WTC11 (cell line): ENCODE measurements at regions not wholly inside any gene's neighbourhood (a gene's known extent, or its start where the extent isn't known, plus 50 kb on each side); places are given as distances from the start of the nearest gene placed in this dataset.

Experiments used
- ATAC-seq: fragments of 200-7000 bp; cut with Tn5 transposase; 2 replicates; pipeline ENCODE4 v1.10.0; 2021; ENCODE audit warnings: mild to moderate bottlenecking, moderate library complexity
- CTCF ChIA-PET: fragments of 300-600 bp; sonication (Branson Sonifier 250); formaldehyde crosslinking; loops from one replicate; lab custom pipeline; 2021; ENCODE audit warnings: antibody characterized with exemption; lab: Charles Lee
- POLR2A ChIA-PET: fragments of 350-600 bp; sonication (Branson Sonifier 250); formaldehyde crosslinking; loops from one replicate; lab custom pipeline; 2021; ENCODE audit warnings: antibody characterized with exemption; lab: Charles Lee
- DNase-seq: peaks from one replicate; pipeline ENCODE4 v3.0.0; 2021; ENCODE audit warnings: low spot score
- H3K27ac Mint-ChIP-seq: 2 replicates; pipeline ENCODE4 v1.8.0; 2021; ENCODE audit warnings: mixed read lengths
- H3K27me3 Mint-ChIP-seq: 2 replicates; pipeline ENCODE4 v1.8.0; 2021; ENCODE audit warnings: low read depth, mild to moderate bottlenecking, moderate library complexity, mixed read lengths
- H3K36me3 Mint-ChIP-seq: 2 replicates; pipeline ENCODE4 v1.8.0; 2021; ENCODE audit warnings: mixed read lengths
- H3K4me1 Mint-ChIP-seq: 2 replicates; pipeline ENCODE4 v1.8.0; 2022; ENCODE audit warnings: mixed read lengths
- H3K4me3 Mint-ChIP-seq: 2 replicates; pipeline ENCODE4 v1.8.0; 2021; ENCODE audit warnings: mild to moderate bottlenecking, moderate library complexity, mixed read lengths
- H3K9me3 Mint-ChIP-seq: 2 replicates; pipeline ENCODE4 v1.8.0; 2021; ENCODE audit warnings: mixed read lengths
- ATF3 ChIP-seq: sonication (generic); formaldehyde crosslinking; conservative IDR thresholded peaks from 2 replicates; pipeline ENCODE4 v1.8.1; 2022; ENCODE audit warnings: mild to moderate bottlenecking, missing genetic modification reagents
- CREM ChIP-seq: sonication (generic); formaldehyde crosslinking; IDR thresholded peaks from 2 replicates; pipeline ENCODE4 v1.8.1; 2022; ENCODE audit warnings: mild to moderate bottlenecking, missing genetic modification reagents, moderate library complexity
- ELF4 ChIP-seq: sonication (generic); formaldehyde crosslinking; IDR thresholded peaks from 2 replicates; pipeline ENCODE4 v1.8.1; 2022; ENCODE audit warnings: low read depth, mild to moderate bottlenecking, moderate library complexity, missing genetic modification reagents
- GTF2I ChIP-seq: fragments of 250-450 bp; sonication (Bioruptor Pico); conservative IDR thresholded peaks from 2 replicates; pipeline ENCODE4 v1.4.0; 2021; ENCODE audit warnings: mild to moderate bottlenecking
- HMGA2 ChIP-seq: fragments of 250-450 bp; sonication (Bioruptor Pico); IDR thresholded peaks from 2 replicates; pipeline ENCODE4 v1.4.0; 2021; ENCODE audit warnings: mild to moderate bottlenecking, moderate library complexity
- HMGXB4 ChIP-seq: sonication (generic); formaldehyde crosslinking; IDR thresholded peaks from 2 replicates; pipeline ENCODE4 v1.8.1; 2023; ENCODE audit warnings: mild to moderate bottlenecking, moderate library complexity, missing genetic modification reagents
- IRF1 ChIP-seq: sonication (generic); formaldehyde crosslinking; IDR thresholded peaks from 2 replicates; pipeline ENCODE4 v1.8.0; 2023; ENCODE audit warnings: missing genetic modification reagents
- JUN ChIP-seq: sonication (generic); formaldehyde crosslinking; IDR thresholded peaks from 2 replicates; pipeline ENCODE4 v1.8.0; 2023; ENCODE audit warnings: mild to moderate bottlenecking, missing genetic modification reagents
- MLX ChIP-seq: sonication (generic); formaldehyde crosslinking; IDR thresholded peaks from 2 replicates; pipeline ENCODE4 v1.8.1; 2023; ENCODE audit warnings: mild to moderate bottlenecking, missing genetic modification reagents, moderate library complexity
- MYBL2 ChIP-seq: sonication (generic); formaldehyde crosslinking; IDR thresholded peaks from 2 replicates; pipeline ENCODE4 v1.8.1; 2023; ENCODE audit warnings: mild to moderate bottlenecking, moderate library complexity, missing genetic modification reagents
- NFE2L1 ChIP-seq: sonication (generic); formaldehyde crosslinking; IDR thresholded peaks from 2 replicates; pipeline ENCODE4 v1.8.1; 2023; ENCODE audit warnings: missing genetic modification reagents
- OVOL2 ChIP-seq: fragments of 250-450 bp; sonication (Bioruptor Pico); IDR thresholded peaks from 2 replicates; pipeline ENCODE4 v1.9.0; 2021; ENCODE audit warnings: mild to moderate bottlenecking, borderline replicate concordance
- SMAD4 ChIP-seq: sonication (generic); formaldehyde crosslinking; IDR thresholded peaks from 2 replicates; pipeline ENCODE4 v1.8.0; 2022; ENCODE audit warnings: mild to moderate bottlenecking, missing genetic modification reagents
- STAT6 ChIP-seq: sonication (generic); formaldehyde crosslinking; conservative IDR thresholded peaks from 2 replicates; pipeline ENCODE4 v1.8.1; 2023; ENCODE audit warnings: mild to moderate bottlenecking, low read depth, missing genetic modification reagents, moderate library complexity
- TCF7 ChIP-seq: sonication (generic); formaldehyde crosslinking; IDR thresholded peaks from 2 replicates; pipeline ENCODE4 v1.8.0; 2022; ENCODE audit warnings: mild to moderate bottlenecking, low read depth, missing genetic modification reagents, moderate library complexity
- TEAD4 ChIP-seq: sonication (generic); formaldehyde crosslinking; IDR thresholded peaks from 2 replicates; pipeline ENCODE4 v1.8.0; 2022; ENCODE audit warnings: mild to moderate bottlenecking, missing genetic modification reagents
- TP53 ChIP-seq: sonication (generic); formaldehyde crosslinking; IDR thresholded peaks from 2 replicates; pipeline ENCODE4 v1.8.1; 2023; ENCODE audit warnings: mild to moderate bottlenecking, missing genetic modification reagents
- ZNF281 ChIP-seq: sonication (generic); formaldehyde crosslinking; IDR thresholded peaks from 2 replicates; pipeline ENCODE4 v1.8.0; 2023; ENCODE audit warnings: mild to moderate bottlenecking, missing genetic modification reagents
- ZNF396 ChIP-seq: fragments of 250-450 bp; sonication (Bioruptor Pico); IDR thresholded peaks from 2 replicates; pipeline ENCODE4 v1.8.0; 2021; ENCODE audit warnings: mild to moderate bottlenecking, moderate library complexity, borderline replicate concordance
- ZNF425 ChIP-seq: fragments of 250-450 bp; sonication (Bioruptor Pico); conservative IDR thresholded peaks from 2 replicates; pipeline ENCODE4 v1.9.0; 2021; ENCODE audit warnings: mild to moderate bottlenecking
- ZNF512 ChIP-seq: sonication (generic); formaldehyde crosslinking; IDR thresholded peaks from 2 replicates; pipeline ENCODE4 v1.8.1; 2022; ENCODE audit warnings: missing genetic modification reagents, borderline replicate concordance
- ZNF671 ChIP-seq: fragments of 250-450 bp; sonication (Bioruptor Pico); IDR thresholded peaks from 2 replicates; pipeline ENCODE4 v1.8.0; 2021; ENCODE audit warnings: mild to moderate bottlenecking

GRCh38 chr2:164429354-164429753 is 191.9 kb downstream of the GRB14 start (continued):
- TF ChIP-seq ZNF281 (CRISPR knock-in tag) (no peak), HMGXB4 (CRISPR knock-in tag) (no peak)

- H3K4me1 Mint-ChIP-seq: peaks cover 23% of the 10 kb centered on the region
- ChIA-PET POLR2A (no interaction called here), CTCF (interaction anchor here (1.0 kb wide), 1 partner anchor 9 kb away, joined by 3 read pairs; no protein-coding TSS in a partner anchor)
- no peaks in the 10 kb centered on the region for H3K27me3 Mint-ChIP-seq
- no peaks in the 10 kb centered on the region for H3K9me3 Mint-ChIP-seq
- ATAC-seq: no peak
- H3K36me3 Mint-ChIP-seq: no peaks in the 10 kb centered on the region
- no peak for DNase-seq
- TF ChIP-seq MYBL2 (CRISPR knock-in tag) (no peak), ZNF396 (CRISPR knock-in tag) (no peak), TEAD4 (no peak), SMAD4 (CRISPR knock-in tag) (no peak), ELF4 (CRISPR knock-in tag) (no peak), OVOL2 (CRISPR knock-in tag) (no peak), TP53 (no peak), ZNF671 (CRISPR knock-in tag) (no peak), TCF7 (CRISPR knock-in tag) (no peak), NFE2L1 (CRISPR knock-in tag) (no peak)
- H3K27ac Mint-ChIP-seq: no peak overlapping the region
- no peak overlapping the region for H3K4me3 Mint-ChIP-seq
Observed at GRCh38 chr2:164427111-164427510, 194.2 kb downstream of the GRB14 start.

GRCh38 chr2:164420787-164421186 is 200.5 kb downstream of the GRB14 start:
- peaks cover 10% of the 10 kb centered on the region for H3K4me1 Mint-ChIP-seq
- no peaks in the 10 kb centered on the region for H3K27me3 Mint-ChIP-seq
- H3K36me3 Mint-ChIP-seq: no peaks in the 10 kb centered on the region
- no peak overlapping the region for H3K4me3 Mint-ChIP-seq
- no peak overlapping the region for H3K27ac Mint-ChIP-seq
- DNase-seq: no peak
- CTCF ChIA-PET: interaction anchor here (1.0 kb wide), 1 partner anchor 10 kb away, joined by 4 read pairs; no protein-coding TSS in a partner anchor
- POLR2A ChIA-PET: no interaction called here
- ATAC-seq: no peak
- peaks cover 4% of the 10 kb centered on the region for H3K9me3 Mint-ChIP-seq
- TF ChIP-seq CREM (no peak), ZNF512 (CRISPR knock-in tag) (no peak), STAT6 (CRISPR knock-in tag) (no peak), JUN (CRISPR knock-in tag) (no peak), IRF1 (CRISPR knock-in tag) (no peak), ELF4 (CRISPR knock-in tag) (no peak), ZNF425 (CRISPR knock-in tag) (no peak), MLX (CRISPR knock-in tag) (no peak), GTF2I (CRISPR knock-in tag) (no peak), ATF3 (CRISPR knock-in tag) (no peak), HMGA2 (CRISPR knock-in tag) (no peak)
